Fibroblast of pulmonary artery (primary cell): ENCODE measurements at regions not wholly inside any gene's neighbourhood (a gene's known extent, or its start where the extent isn't known, plus 50 kb on each side); places are given as distances from the start of the nearest gene placed in this dataset.
A peak's percentile ranks its signal among the peaks of the same experiment; 100 is the strongest.

Experiments used
- DNase-seq: peaks from one replicate; pipeline ENCODE4 v3.0.0-alpha.2; 2010; ENCODE audit warnings: low read depth
- H3K4me3 ChIP-seq: replicated peaks from 2 replicates; pipeline ENCODE4 v1.5.1; 2011; ENCODE audit warnings: low read depth, mild to moderate bottlenecking, control low read depth, low read length, moderate library complexity
- TF ChIP-seq, protein P1 (sequence below): IDR thresholded peaks from 2 replicates; pipeline ENCODE4 v1.5.1; 2011; ENCODE audit warnings: mild to moderate bottlenecking, control low read depth, low read length, inconsistent platforms; ENCODE audit errors: missing control alignments

DNA sequence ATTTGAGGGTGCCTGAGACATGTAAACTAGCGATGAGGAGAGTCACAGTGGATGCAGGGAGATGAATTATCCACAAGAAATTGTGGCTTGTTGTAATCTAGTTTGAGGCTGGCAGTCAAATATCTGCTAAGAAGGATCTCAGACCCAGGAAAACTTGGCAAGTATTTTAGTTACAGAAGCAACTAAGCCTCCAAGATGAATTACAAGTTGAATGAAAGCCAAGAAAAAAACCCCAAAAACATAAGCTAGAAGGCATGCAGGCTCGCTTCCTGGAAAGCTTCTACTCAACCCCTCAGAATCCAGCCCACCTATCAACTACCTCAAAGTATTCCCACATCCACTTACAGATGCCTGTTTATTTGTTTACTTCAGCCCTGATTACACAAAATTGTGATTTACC is 696.9 kb downstream of the MAT2B start:
- no peak overlapping the region for H3K4me3 ChIP-seq
- DNase-seq, result peak; percentile 59
- TF ChIP-seq, protein P1, sequence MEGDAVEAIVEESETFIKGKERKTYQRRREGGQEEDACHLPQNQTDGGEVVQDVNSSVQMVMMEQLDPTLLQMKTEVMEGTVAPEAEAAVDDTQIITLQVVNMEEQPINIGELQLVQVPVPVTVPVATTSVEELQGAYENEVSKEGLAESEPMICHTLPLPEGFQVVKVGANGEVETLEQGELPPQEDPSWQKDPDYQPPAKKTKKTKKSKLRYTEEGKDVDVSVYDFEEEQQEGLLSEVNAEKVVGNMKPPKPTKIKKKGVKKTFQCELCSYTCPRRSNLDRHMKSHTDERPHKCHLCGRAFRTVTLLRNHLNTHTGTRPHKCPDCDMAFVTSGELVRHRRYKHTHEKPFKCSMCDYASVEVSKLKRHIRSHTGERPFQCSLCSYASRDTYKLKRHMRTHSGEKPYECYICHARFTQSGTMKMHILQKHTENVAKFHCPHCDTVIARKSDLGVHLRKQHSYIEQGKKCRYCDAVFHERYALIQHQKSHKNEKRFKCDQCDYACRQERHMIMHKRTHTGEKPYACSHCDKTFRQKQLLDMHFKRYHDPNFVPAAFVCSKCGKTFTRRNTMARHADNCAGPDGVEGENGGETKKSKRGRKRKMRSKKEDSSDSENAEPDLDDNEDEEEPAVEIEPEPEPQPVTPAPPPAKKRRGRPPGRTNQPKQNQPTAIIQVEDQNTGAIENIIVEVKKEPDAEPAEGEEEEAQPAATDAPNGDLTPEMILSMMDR, result no peak

- DNase-seq, result peak; percentile 71
- TF ChIP-seq, protein P1, result no peak
- H3K4me3 ChIP-seq, result no peak overlapping the region
These were observed 698.3 kb downstream of the MAT2B start for GRCh38 chr5:164203581-164204225.

- peak; percentile 92 for DNase-seq
These were observed 699.0 kb downstream of the MAT2B start for GRCh38 chr5:164204338-164204946.

DNA sequence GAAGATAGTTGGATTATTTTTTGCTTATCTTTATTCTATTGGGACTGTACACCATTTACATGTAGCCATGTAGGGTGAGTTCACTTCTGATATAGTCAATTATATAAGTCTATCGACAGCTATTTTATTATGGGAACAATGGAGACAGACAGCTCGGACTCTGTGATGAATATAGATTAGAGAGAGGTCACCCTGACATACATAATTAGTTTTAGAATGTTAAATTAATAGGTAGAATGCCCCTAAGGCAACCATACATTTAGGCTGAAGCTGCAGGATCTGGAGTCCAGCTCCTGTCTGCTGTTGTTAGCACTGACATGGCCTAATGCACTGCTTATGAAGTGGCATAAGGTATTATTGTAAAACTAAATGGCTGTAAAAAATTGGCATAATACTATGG is 700.8 kb downstream of the MAT2B start:
- no peak overlapping the region for H3K4me3 ChIP-seq
- TF ChIP-seq, protein P1, result no peak
- DNase-seq, result no peak

More at GRCh38 chr5:164204338-164204946, 699.0 kb downstream of the MAT2B start:
- TF ChIP-seq, protein P1, result no peak
- no peak overlapping the region for H3K4me3 ChIP-seq

DNA sequence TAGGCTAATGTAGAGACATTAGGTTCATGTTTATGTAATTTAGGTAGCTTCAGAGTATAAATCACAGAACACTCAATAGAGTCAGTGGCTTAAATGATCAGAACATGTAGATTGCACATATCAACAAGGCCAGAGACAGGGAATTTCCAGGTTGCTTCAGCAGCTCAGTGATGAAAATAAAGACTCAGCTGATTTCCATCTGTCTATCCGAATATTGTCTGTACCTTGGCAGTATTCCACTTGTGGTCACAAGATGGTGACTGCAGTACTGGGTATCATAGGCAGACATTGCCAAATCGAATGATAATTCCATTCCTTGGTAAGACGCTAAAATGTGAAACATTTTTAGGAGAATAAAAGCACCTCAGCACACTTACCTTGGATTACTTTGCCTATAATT is 702.2 kb downstream of the MAT2B start:
- no peak overlapping the region for H3K4me3 ChIP-seq
- peak; percentile 29 for DNase-seq
- TF ChIP-seq, protein P1, result no peak

DNA sequence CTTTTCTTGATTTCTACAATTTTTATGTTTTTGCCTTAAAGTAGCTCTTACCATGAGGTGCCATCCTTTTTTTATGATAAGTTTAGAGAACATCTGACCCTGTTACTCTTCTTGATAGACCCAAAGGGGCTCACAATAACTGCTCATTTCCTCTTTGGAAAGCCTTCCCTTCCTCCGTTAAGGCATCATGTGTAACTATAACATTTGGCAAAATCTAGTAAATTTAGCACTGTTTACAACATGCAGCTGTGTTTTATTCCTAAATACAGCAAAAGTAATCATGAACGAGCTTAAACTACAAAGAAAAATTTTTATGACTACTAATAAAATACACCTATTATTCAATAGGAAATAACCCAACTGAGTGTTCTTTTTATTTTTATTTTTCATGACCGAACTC is 705.1 kb downstream of the MAT2B start:
- no peak overlapping the region for H3K4me3 ChIP-seq
- no peak for DNase-seq
- TF ChIP-seq, protein P1, result no peak

DNA sequence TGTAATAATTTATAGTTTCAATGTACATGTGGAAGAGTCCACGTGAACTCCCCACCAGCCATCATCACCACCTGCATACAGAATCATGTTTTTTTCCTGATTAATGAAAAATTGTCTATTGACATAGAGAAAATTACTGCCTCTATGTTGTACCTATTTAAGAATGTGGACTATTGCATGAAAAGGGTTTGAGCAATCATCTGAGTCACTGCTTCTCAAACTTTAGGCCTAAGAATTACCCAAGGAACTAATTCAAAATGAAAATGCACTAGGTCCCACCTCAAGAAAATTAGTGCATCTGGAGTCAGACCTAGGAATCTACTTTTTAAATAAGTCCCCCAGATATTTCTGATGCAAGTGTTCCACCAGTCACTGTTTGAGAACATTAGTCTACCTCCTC is 709.3 kb downstream of the MAT2B start:
- DNase-seq, result peak; percentile 29
- no peak overlapping the region for H3K4me3 ChIP-seq
- TF ChIP-seq, protein P1, result no peak
